HCT116 (cell line): ENCODE measurements at regions not wholly inside any gene's neighbourhood (a gene's known extent, or its start where the extent isn't known, plus 50 kb on each side); places are given as distances from the start of the nearest gene placed in this dataset.

Source experiments
- ATAC-seq: fragments of 200-7000 bp; cut with Tn5 transposase; 2 replicates; pipeline ENCODE4 v1.9.1; 2020; ENCODE audit warnings: mild to moderate bottlenecking, moderate library complexity
- BruUV-seq: library from RNA; stranded (reverse); fragments of 400-500 nt; replicated peaks from 2 replicates; lab custom pipeline; 2021; lab: Mats Ljungman, UMichigan
- CTCF ChIA-PET: fragments of 300-600 bp; sonication (Branson Sonifier 250); formaldehyde crosslinking; loops from one replicate; lab custom pipeline; 2021; ENCODE audit warnings: antibody characterized with exemption; lab: Charles Lee
- POLR2A ChIA-PET: fragments of 300-600, 350-600 bp; sonication (Branson Sonifier 250); formaldehyde crosslinking; loops from one replicate; lab custom pipeline; 2021; ENCODE audit warnings: antibody characterized with exemption; lab: Charles Lee
- RAD21 ChIA-PET, 2 experiments: fragments of 300-600 bp; sonication (Branson Sonifier 250); formaldehyde crosslinking; loops; one replicate each; lab custom pipeline; 2023; ENCODE audit warnings: low total read pairs in 2 of 2; ENCODE audit not compliant: uncharacterized antibody in 2 of 2, unreplicated experiment in 2 of 2, low non-redundant PET in 1 of 2; lab: Charles Lee
- DNase-seq: peaks from one replicate; pipeline ENCODE4 v3.0.0-alpha.2; 2010; ENCODE audit warnings: low read depth, low spot score
- H2AFZ ChIP-seq: fragments of 200-600 bp; shearing (Covaris generic), sonication (generic); 2 replicates; pipeline ENCODE4 v1.6.1; 2017; ENCODE audit warnings: low read depth, mixed run types, mixed read lengths, antibody characterized with exemption, low read length; ENCODE audit not compliant: poor library complexity, severe bottlenecking
- H3K27ac ChIP-seq: 2 replicates; pipeline ENCODE4 v1.5.1; 2012; ENCODE audit warnings: low read depth, low read length
- H3K27me3 ChIP-seq: fragments of 200-600 bp; sonication (generic); 2 replicates; pipeline ENCODE4 v1.6.1; 2016; ENCODE audit warnings: mixed run types, low read length, mixed read lengths; ENCODE audit not compliant: insufficient read depth
- H3K36me3 ChIP-seq, 2 experiments: fragments of 200-500 bp in 1 of 2; fragments of 200-600 bp in 1 of 2; sonication (Bioruptor generic) in 1 of 2; sonication (generic) in 1 of 2; 2 replicates each; pipeline versions ENCODE4 v1.5.1 to v1.6.1; 2014 to 2016; ENCODE audit warnings: low read length in 2 of 2, inconsistent platforms in 1 of 2, mixed read lengths in 1 of 2, mixed run types in 1 of 2; ENCODE audit not compliant: insufficient read depth in 2 of 2, control insufficient read depth in 1 of 2
- H3K4me1 ChIP-seq, 2 experiments: fragments of 200-600 bp in 1 of 2; sonication (generic) in 1 of 2; 2 replicates each; pipeline versions ENCODE4 v1.5.1 to v1.6.1; 2012 to 2017; ENCODE audit warnings: low read length in 2 of 2, inconsistent platforms in 1 of 2, mild to moderate bottlenecking in 1 of 2, mixed read lengths in 1 of 2, mixed run types in 1 of 2, moderate library complexity in 1 of 2; ENCODE audit not compliant: insufficient read depth in 2 of 2, control insufficient read depth in 1 of 2
- H3K4me2 ChIP-seq: fragments of 200-600 bp; sonication (generic); 2 replicates; pipeline ENCODE4 v1.6.1; 2017; ENCODE audit warnings: mixed run types, low read length, mixed read lengths
- H3K4me3 ChIP-seq, 2 experiments: fragments of 200-600 bp in 1 of 2; sonication (generic) in 1 of 2; replicated peaks in 1 of 2; 2 replicates each; pipeline ENCODE4 v1.5.1; 2011 to 2016; ENCODE audit warnings: low read length in 2 of 2, control low read depth in 1 of 2, low read depth in 1 of 2, mild to moderate bottlenecking in 1 of 2, mixed read lengths in 1 of 2, mixed run types in 1 of 2
- H3K79me2 ChIP-seq: fragments of 200-600 bp; sonication (generic); 2 replicates; pipeline ENCODE4 v1.6.1; 2017; ENCODE audit warnings: mild to moderate bottlenecking, mixed run types, low read length, moderate library complexity, mixed read lengths; ENCODE audit not compliant: insufficient read depth
- H3K9ac ChIP-seq: fragments of 200-600 bp; sonication (generic); 2 replicates; pipeline ENCODE4 v1.6.1; 2016; ENCODE audit warnings: low read length, mixed read lengths
- H3K9me2 ChIP-seq: fragments of 200-600 bp; sonication (generic), shearing (Covaris generic); 2 replicates; pipeline ENCODE4 v1.6.1; 2017; ENCODE audit warnings: mixed run types, mild to moderate bottlenecking, moderate library complexity; ENCODE audit not compliant: insufficient read depth
- H3K9me3 ChIP-seq, 2 experiments: fragments of 200-500 bp in 1 of 2; fragments of 200-600 bp in 1 of 2; sonication (Bioruptor generic) in 1 of 2; sonication (generic) in 1 of 2; 2 replicates each; pipeline ENCODE4 v1.6.1; 2014 to 2017; ENCODE audit warnings: low read length in 2 of 2, mixed read lengths in 2 of 2, inconsistent platforms in 1 of 2, low read depth in 1 of 2, mild to moderate bottlenecking in 1 of 2, mixed run types in 1 of 2, moderate library complexity in 1 of 2; ENCODE audit not compliant: control insufficient read depth in 1 of 2, insufficient read depth in 1 of 2
- H4K20me1 ChIP-seq: fragments of 200-600 bp; sonication (generic), shearing (Covaris generic); 2 replicates; pipeline ENCODE4 v1.6.1; 2017; ENCODE audit warnings: mixed run types, mild to moderate bottlenecking, moderate library complexity; ENCODE audit not compliant: insufficient read depth
- CBX3 ChIP-seq: IDR thresholded peaks from 2 replicates; pipeline ENCODE4 v1.6.1; 2012; ENCODE audit warnings: low read depth
- CEBPB ChIP-seq: IDR thresholded peaks from 2 replicates; pipeline ENCODE4 v1.6.1; 2012; ENCODE audit warnings: low read depth
- EGR1 ChIP-seq: IDR thresholded peaks from 2 replicates; pipeline ENCODE4 v1.6.1; 2012; ENCODE audit warnings: low read depth
- ELF1 ChIP-seq: IDR thresholded peaks from 2 replicates; pipeline ENCODE4 v1.6.1; 2012; ENCODE audit warnings: low read depth, borderline replicate concordance
- EZH2 ChIP-seq: fragments of 200-600 bp; sonication (generic); IDR thresholded peaks from 2 replicates; pipeline ENCODE4 v1.6.1; 2017; ENCODE audit warnings: antibody characterized with exemption, mixed run types
- FOSL1 ChIP-seq: IDR thresholded peaks from 2 replicates; pipeline ENCODE4 v1.6.1; 2012; ENCODE audit warnings: low read depth
- JUND ChIP-seq: IDR thresholded peaks from 2 replicates; pipeline ENCODE4 v1.6.1; 2012
- MAX ChIP-seq: IDR thresholded peaks from 2 replicates; pipeline ENCODE4 v1.6.1; 2012
- POLR2A ChIP-seq: IDR thresholded peaks from 2 replicates; pipeline ENCODE4 v1.7.0; 2011; ENCODE audit warnings: borderline replicate concordance; ENCODE audit not compliant: insufficient read depth, insufficient read length; ENCODE audit errors: extremely low read depth
- POLR2AphosphoS5 ChIP-seq: IDR thresholded peaks from 2 replicates; pipeline ENCODE4 v1.6.1; 2011; ENCODE audit warnings: mild to moderate bottlenecking, low read depth, low read length, moderate library complexity
- RAD21 ChIP-seq: IDR thresholded peaks from 2 replicates; pipeline ENCODE4 v1.6.1; 2012; ENCODE audit warnings: low read depth, mild to moderate bottlenecking
- SIN3A ChIP-seq: IDR thresholded peaks from 2 replicates; pipeline ENCODE4 v1.6.1; 2012; ENCODE audit warnings: low read depth
- SRF ChIP-seq: IDR thresholded peaks from 2 replicates; pipeline ENCODE4 v1.6.1; 2012; ENCODE audit warnings: low read depth
- TCF7L2 ChIP-seq: IDR thresholded peaks from 2 replicates; pipeline ENCODE4 v1.7.0; 2011; ENCODE audit warnings: borderline replicate concordance, inconsistent platforms; ENCODE audit not compliant: insufficient read depth, insufficient read length; ENCODE audit errors: extremely low read depth
- YY1 ChIP-seq: IDR thresholded peaks from 2 replicates; pipeline ENCODE4 v1.6.1; 2011; ENCODE audit warnings: low read length, low read depth, moderate library complexity, mild to moderate bottlenecking; ENCODE audit not compliant: insufficient replicate concordance; ENCODE audit errors: extremely low read depth
- ZFX ChIP-seq: fragments of 450-650 bp; IDR thresholded peaks from 2 replicates; pipeline ENCODE4 v1.6.1; 2017
- ZNF274 ChIP-seq: fragments of 200-500 bp; sonication (Bioruptor generic); IDR thresholded peaks from 2 replicates; pipeline ENCODE4 v1.6.1; 2014; ENCODE audit warnings: mild to moderate bottlenecking, low read depth, low read length, inconsistent platforms
- intact Hi-C: fragments of 100-400 bp; cut with micrococcal nuclease; formaldehyde crosslinking; loops from 2 replicates; pipeline ENCODE4 v1.10.0; 2022
- TF ChIP-seq, protein P1 (sequence below): IDR thresholded peaks from 2 replicates; pipeline ENCODE4 v1.6.1; 2012
- TF ChIP-seq, protein P2 (sequence below): IDR thresholded peaks from 2 replicates; pipeline ENCODE4 v1.6.1; 2011; ENCODE audit warnings: mild to moderate bottlenecking, low read length, moderate library complexity; ENCODE audit not compliant: insufficient replicate concordance; ENCODE audit errors: extremely low read depth

DNA sequence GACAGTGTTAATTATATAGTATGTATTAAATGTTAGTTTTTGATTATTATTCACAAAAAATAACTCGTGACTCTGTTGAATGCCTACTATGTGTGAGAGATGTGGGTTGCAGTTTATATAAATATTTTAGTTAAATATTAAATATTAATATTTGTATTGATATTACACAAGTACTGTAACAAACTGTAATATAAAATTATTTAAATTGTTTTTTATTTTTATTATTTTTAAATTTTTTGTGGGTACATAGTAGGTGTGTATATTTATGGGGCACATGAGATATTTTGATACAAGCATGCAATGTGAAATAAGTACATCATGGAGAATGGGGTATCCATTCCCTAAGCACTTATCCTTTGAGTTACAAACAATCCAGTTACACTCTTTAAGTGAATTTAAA lies 196.1 kb upstream of the ZNF717 start:
- H3K4me3 ChIP-seq: no peak overlapping the region
- H2AFZ ChIP-seq: no peak overlapping the region
- H3K9me3 ChIP-seq: peaks cover 4 to 25% of the 10 kb centered on the region in 2 experiments; a peak in 3 of 4 replicates
- H3K27me3 ChIP-seq: no peaks in the 10 kb centered on the region
- intact Hi-C loops: no loop called here
- ATAC-seq (no peak), DNase-seq (no peak)
- H3K27ac ChIP-seq: no peak overlapping the region
- ChIA-PET CTCF (no interaction called here), RAD21 (no interaction called here), POLR2A (no interaction called here)
- no TSS peak for BruUV-seq
- no peaks in the 10 kb centered on the region for H3K36me3 ChIP-seq
- H3K4me1 ChIP-seq: no peaks in the 10 kb centered on the region
- H3K4me2 ChIP-seq: no peak overlapping the region
- no peak for TF ChIP-seq TCF7L2
- no peak for TF ChIP-seq RAD21
- TF ChIP-seq ELF1: no peak
- no peak for TF ChIP-seq MAX
- no peak for TF ChIP-seq POLR2AphosphoS5
- no peak for TF ChIP-seq ZFX
- TF ChIP-seq EGR1: no peak
- TF ChIP-seq FOSL1: no peak
- TF ChIP-seq, protein P1, sequence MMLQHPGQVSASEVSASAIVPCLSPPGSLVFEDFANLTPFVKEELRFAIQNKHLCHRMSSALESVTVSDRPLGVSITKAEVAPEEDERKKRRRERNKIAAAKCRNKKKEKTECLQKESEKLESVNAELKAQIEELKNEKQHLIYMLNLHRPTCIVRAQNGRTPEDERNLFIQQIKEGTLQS: no peak
- no peaks in the 10 kb centered on the region for H3K79me2 ChIP-seq
- no peaks in the 10 kb centered on the region for H3K9me2 ChIP-seq
- no peaks in the 10 kb centered on the region for H4K20me1 ChIP-seq
- no peak overlapping the region for H3K9ac ChIP-seq

DNA sequence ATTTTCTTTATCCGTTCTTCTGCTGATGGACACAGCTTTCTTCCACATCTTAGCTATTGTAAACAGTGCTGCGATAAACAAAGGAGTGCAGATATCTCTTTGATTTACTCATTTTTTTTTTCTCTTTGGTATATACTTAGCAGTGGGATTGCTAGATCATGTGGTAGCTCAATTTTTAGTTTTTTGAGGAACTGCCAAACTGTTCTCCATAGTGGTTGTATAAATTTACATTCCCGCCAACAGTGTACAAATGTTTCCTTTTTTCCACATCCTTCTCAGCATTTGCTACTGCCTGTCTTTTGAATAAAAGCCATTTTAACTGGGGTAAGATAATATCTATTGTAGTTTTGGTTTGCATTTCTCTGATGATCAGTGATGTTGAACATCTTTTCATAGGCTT lies 196.8 kb upstream of the ZNF717 start:
- Histone ChIP-seq H3K4me1 (no peaks in the 10 kb centered on the region), H2AFZ (no peak overlapping the region), H3K79me2 (no peaks in the 10 kb centered on the region), H3K9me2 (no peaks in the 10 kb centered on the region), H3K36me3 (no peaks in the 10 kb centered on the region), H3K27me3 (no peaks in the 10 kb centered on the region), H3K27ac (no peak overlapping the region), H3K9me3 (peaks cover 4 to 20% of the 10 kb centered on the region in 2 experiments; a peak in 3 of 4 replicates), H3K4me3 (no peak overlapping the region), H4K20me1 (no peaks in the 10 kb centered on the region), H3K4me2 (no peak overlapping the region), H3K9ac (no peak overlapping the region)
- RAD21 ChIA-PET: no interaction called here
- no peak for ATAC-seq
- POLR2A ChIA-PET: no interaction called here
- BruUV-seq: no TSS peak
- CTCF ChIA-PET: no interaction called here
- intact Hi-C loops: no loop called here
- DNase-seq: no peak
- no peak for TF ChIP-seq CEBPB
- TF ChIP-seq, protein P2, sequence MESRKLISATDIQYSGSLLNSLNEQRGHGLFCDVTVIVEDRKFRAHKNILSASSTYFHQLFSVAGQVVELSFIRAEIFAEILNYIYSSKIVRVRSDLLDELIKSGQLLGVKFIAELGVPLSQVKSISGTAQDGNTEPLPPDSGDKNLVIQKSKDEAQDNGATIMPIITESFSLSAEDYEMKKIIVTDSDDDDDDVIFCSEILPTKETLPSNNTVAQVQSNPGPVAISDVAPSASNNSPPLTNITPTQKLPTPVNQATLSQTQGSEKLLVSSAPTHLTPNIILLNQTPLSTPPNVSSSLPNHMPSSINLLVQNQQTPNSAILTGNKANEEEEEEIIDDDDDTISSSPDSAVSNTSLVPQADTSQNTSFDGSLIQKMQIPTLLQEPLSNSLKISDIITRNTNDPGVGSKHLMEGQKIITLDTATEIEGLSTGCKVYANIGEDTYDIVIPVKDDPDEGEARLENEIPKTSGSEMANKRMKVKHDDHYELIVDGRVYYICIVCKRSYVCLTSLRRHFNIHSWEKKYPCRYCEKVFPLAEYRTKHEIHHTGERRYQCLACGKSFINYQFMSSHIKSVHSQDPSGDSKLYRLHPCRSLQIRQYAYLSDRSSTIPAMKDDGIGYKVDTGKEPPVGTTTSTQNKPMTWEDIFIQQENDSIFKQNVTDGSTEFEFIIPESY: no peak
- TF ChIP-seq EGR1: no peak
- no peak for TF ChIP-seq JUND
- TF ChIP-seq YY1: no peak
- TF ChIP-seq POLR2A: no peak
- TF ChIP-seq SRF: no peak
- TF ChIP-seq POLR2AphosphoS5: no peak
- TF ChIP-seq FOSL1: no peak
- no peak for TF ChIP-seq ZFX
- no peak for TF ChIP-seq RAD21
- no peak for TF ChIP-seq ZNF274
- TF ChIP-seq CBX3: no peak
- no peak for TF ChIP-seq TCF7L2
- TF ChIP-seq, protein P1: no peak
- TF ChIP-seq SIN3A: no peak
- no peak for TF ChIP-seq ELF1
- TF ChIP-seq EZH2: no peak
